ENCODE measurements at regions not wholly inside any gene's neighbourhood (a gene's known extent, or its start where the extent isn't known, plus 50 kb on each side); places are given as distances from the start of the nearest gene placed in this dataset.

- no peak overlapping the region for H3K27ac Mint-ChIP-seq
Measured at GRCh38 chr10:88211230-88211629, 347.8 kb downstream of the PTEN start.

GRCh38 chr10:88212069-88212468 is 348.6 kb downstream of the PTEN start:
- peaks cover 9% of the 10 kb centered on the region for H3K9me3 Mint-ChIP-seq
- no peaks in the 10 kb centered on the region for H3K4me1 Mint-ChIP-seq
- ATAC-seq (ENCODE audit: low read depth) (no peak), DNase-seq (no peak)
- peaks cover 5% of the 10 kb centered on the region for H3K27me3 Mint-ChIP-seq
- H3K27ac Mint-ChIP-seq = no peak overlapping the region
- POLR2A ChIA-PET = no interaction called here
- peaks cover 5% of the 10 kb centered on the region for H3K36me3 Mint-ChIP-seq
- no peak overlapping the region for H3K4me3 Mint-ChIP-seq

More at GRCh38 chr10:88211230-88211629, 347.8 kb downstream of the PTEN start:
- ATAC-seq (ENCODE audit: low read depth) = no peak
- Mint-ChIP-seq H3K27me3 (peaks cover 5% of the 10 kb centered on the region), H3K9me3 (peaks cover 9% of the 10 kb centered on the region), H3K4me3 (no peak overlapping the region), H3K36me3 (peaks cover 5% of the 10 kb centered on the region), H3K4me1 (no peaks in the 10 kb centered on the region)
- DNase-seq = no peak
- POLR2A ChIA-PET = no interaction called here

GRCh38 chr10:88213065-88213605 is 349.7 kb downstream of the PTEN start:
- DNase-seq (no peak), ATAC-seq (ENCODE audit: low read depth) (no peak)
- Mint-ChIP-seq H3K27me3 (peaks cover 5% of the 10 kb centered on the region), H3K4me3 (no peak overlapping the region), H3K36me3 (peaks cover 5% of the 10 kb centered on the region), H3K4me1 (no peaks in the 10 kb centered on the region), H3K27ac (no peak overlapping the region), H3K9me3 (peaks cover 9% of the 10 kb centered on the region)
- POLR2A ChIA-PET = no interaction called here

GRCh38 chr10:88216976-88217375 is 353.6 kb downstream of the PTEN start:
- no peak for DNase-seq
- Mint-ChIP-seq H3K9me3 (peaks cover 9% of the 10 kb centered on the region), H3K36me3 (peaks cover 5% of the 10 kb centered on the region), H3K27me3 (peaks cover 5% of the 10 kb centered on the region), H3K4me3 (no peak overlapping the region), H3K4me1 (no peaks in the 10 kb centered on the region), H3K27ac (no peak overlapping the region)
- no peak for ATAC-seq (ENCODE audit: low read depth)
- POLR2A ChIA-PET = no interaction called here

- Mint-ChIP-seq H3K27ac (no peak overlapping the region), H3K36me3 (peaks cover 5% of the 10 kb centered on the region), H3K4me3 (no peak overlapping the region), H3K27me3 (peaks cover 5% of the 10 kb centered on the region), H3K9me3 (peaks cover 7% of the 10 kb centered on the region), H3K4me1 (no peaks in the 10 kb centered on the region)
- POLR2A ChIA-PET = no interaction called here
- DNase-seq (no peak), ATAC-seq (ENCODE audit: low read depth) (no peak)
Measured at GRCh38 chr10:88218362-88218761, 354.9 kb downstream of the PTEN start.

- ATAC-seq (ENCODE audit: low read depth) = no peak
- Mint-ChIP-seq H3K9me3 (peaks cover 1% of the 10 kb centered on the region), H3K4me1 (no peaks in the 10 kb centered on the region), H3K36me3 (no peaks in the 10 kb centered on the region), H3K27me3 (no peaks in the 10 kb centered on the region), H3K27ac (no peak overlapping the region), H3K4me3 (no peak overlapping the region)
- DNase-seq = no peak
- POLR2A ChIA-PET = no interaction called here
Measured at GRCh38 chr10:88219753-88220152, 356.3 kb downstream of the PTEN start.

GRCh38 chr10:88221010-88221973 is 357.9 kb downstream of the PTEN start:
- Mint-ChIP-seq H3K4me3 (no peak overlapping the region), H3K9me3 (peaks cover 1% of the 10 kb centered on the region), H3K36me3 (no peaks in the 10 kb centered on the region), H3K4me1 (no peaks in the 10 kb centered on the region), H3K27ac (no peak overlapping the region), H3K27me3 (no peaks in the 10 kb centered on the region)
- ATAC-seq (ENCODE audit: low read depth) = no peak
- no peak for DNase-seq
- POLR2A ChIA-PET = no interaction called here

GRCh38 chr10:88222881-88223280 is 359.5 kb downstream of the PTEN start:
- POLR2A ChIA-PET = no interaction called here
- no peaks in the 10 kb centered on the region for H3K4me1 Mint-ChIP-seq
- no peak for ATAC-seq (ENCODE audit: low read depth)
- no peak overlapping the region for H3K4me3 Mint-ChIP-seq
- H3K36me3 Mint-ChIP-seq = no peaks in the 10 kb centered on the region
- H3K9me3 Mint-ChIP-seq = peaks cover 3% of the 10 kb centered on the region
- no peak for DNase-seq
- H3K27me3 Mint-ChIP-seq = no peaks in the 10 kb centered on the region
- H3K27ac Mint-ChIP-seq = no peak overlapping the region
